ENCODE measurements at regions not wholly inside any gene's neighbourhood (a gene's known extent, or its start where the extent isn't known, plus 50 kb on each side); places are given as distances from the start of the nearest gene placed in this dataset.
"Not testable (repeated sequence)": the region's sequence is repeated elsewhere in the genome, so short reads cannot be mapped to it uniquely, and the experiment has no call there.

- no peak for DNase-seq (ENCODE audit: low read depth)
These were observed 603.5 kb upstream of the VRK2 start for GRCh38 chr2:57443086-57443485.

GRCh38 chr2:57443973-57444521 is 602.6 kb upstream of the VRK2 start:
- DNase-seq (ENCODE audit: low read depth) = peak; percentile 78

GRCh38 chr2:57444752-57445430 is 601.7 kb upstream of the VRK2 start:
- no peak for DNase-seq (ENCODE audit: low read depth)

GRCh38 chr2:57448816-57449215 is 597.8 kb upstream of the VRK2 start:
- no peak for DNase-seq (ENCODE audit: low read depth)

GRCh38 chr2:57450170-57450569 is 596.4 kb upstream of the VRK2 start:
- DNase-seq (ENCODE audit: low read depth) = no peak

GRCh38 chr2:57452634-57453033 is 594.0 kb upstream of the VRK2 start:
- no peak for DNase-seq (ENCODE audit: low read depth)

GRCh38 chr2:57453945-57454344 is 592.7 kb upstream of the VRK2 start:
- no peak for DNase-seq (ENCODE audit: low read depth)

GRCh38 chr2:57460396-57461276 is 586.0 kb upstream of the VRK2 start:
- no peak for DNase-seq (ENCODE audit: low read depth)

GRCh38 chr2:57461624-57462023 is 585.0 kb upstream of the VRK2 start:
- no peak for DNase-seq (ENCODE audit: low read depth)

GRCh38 chr2:57465067-57465466 is 581.5 kb upstream of the VRK2 start:
- DNase-seq (ENCODE audit: low read depth) = no peak

GRCh38 chr2:57465967-57466366 is 580.6 kb upstream of the VRK2 start:
- DNase-seq (ENCODE audit: low read depth) = no peak

GRCh38 chr2:57475391-57475790 is 571.2 kb upstream of the VRK2 start:
- DNase-seq (ENCODE audit: low read depth) = no peak

- DNase-seq (ENCODE audit: low read depth) = no peak
These were observed 566.6 kb upstream of the VRK2 start for GRCh38 chr2:57479981-57480380.

GRCh38 chr2:57488061-57488460 is 558.5 kb upstream of the VRK2 start:
- no peak for DNase-seq (ENCODE audit: low read depth)

GRCh38 chr2:57490741-57491140 is 555.9 kb upstream of the VRK2 start:
- DNase-seq (ENCODE audit: low read depth) = no peak

GRCh38 chr2:57491213-57491612 is 555.4 kb upstream of the VRK2 start:
- no peak for DNase-seq (ENCODE audit: low read depth)

- not testable (repeated sequence) for DNase-seq (ENCODE audit: low read depth)
These were observed 552.6 kb upstream of the VRK2 start for GRCh38 chr2:57493966-57494365.

GRCh38 chr2:57497489-57498096 is 549.0 kb upstream of the VRK2 start:
- no peak for DNase-seq (ENCODE audit: low read depth)

- DNase-seq (ENCODE audit: low read depth) = no peak
These were observed 541.8 kb upstream of the VRK2 start for GRCh38 chr2:57504787-57505186.

- no peak for DNase-seq (ENCODE audit: low read depth)
These were observed 537.4 kb upstream of the VRK2 start for GRCh38 chr2:57509189-57509588.

GRCh38 chr2:57510704-57511103 is 535.9 kb upstream of the VRK2 start:
- DNase-seq (ENCODE audit: low read depth) = no peak

- no peak for DNase-seq (ENCODE audit: low read depth)
These were observed 531.2 kb upstream of the VRK2 start for GRCh38 chr2:57515366-57515765.

All from GM04503 (cell line).